PC-9 (cell line): ENCODE measurements at regions not wholly inside any gene's neighbourhood (a gene's known extent, or its start where the extent isn't known, plus 50 kb on each side); places are given as distances from the start of the nearest gene placed in this dataset.

ENCODE experiments used
- EZH2 ChIP-seq: fragments of 200-600 bp; sonication (generic); IDR thresholded peaks from 2 replicates; pipeline ENCODE4 v1.8.0; 2017; ENCODE audit warnings: antibody characterized with exemption, low read depth
- TF ChIP-seq, protein P1 (sequence below): fragments of 200-600 bp; sonication (generic); conservative IDR thresholded peaks from 2 replicates; pipeline ENCODE4 v1.6.1; 2017; ENCODE audit warnings: mixed run types, antibody characterized with exemption, mild to moderate bottlenecking, moderate library complexity

DNA sequence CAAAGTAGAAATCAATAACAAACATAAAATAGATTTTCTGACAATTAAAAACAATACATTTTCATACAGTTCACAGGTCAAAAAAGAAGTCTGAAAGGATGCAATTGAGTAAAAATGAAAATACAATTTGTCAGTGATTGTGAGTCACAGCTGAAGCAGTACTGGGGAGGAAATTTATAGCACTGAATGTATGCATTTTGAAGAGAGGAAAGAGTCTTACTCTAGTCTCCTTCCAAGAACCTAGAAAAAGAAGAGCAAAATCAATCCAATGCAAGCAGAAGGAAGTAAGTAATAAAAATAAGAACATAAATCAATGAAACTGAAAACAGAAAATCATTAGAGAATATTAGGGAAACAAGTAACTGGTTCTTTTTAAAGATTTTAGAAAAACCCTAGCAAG lies 507.2 kb upstream of the IGFBP3 start:
- TF ChIP-seq, protein P1, sequence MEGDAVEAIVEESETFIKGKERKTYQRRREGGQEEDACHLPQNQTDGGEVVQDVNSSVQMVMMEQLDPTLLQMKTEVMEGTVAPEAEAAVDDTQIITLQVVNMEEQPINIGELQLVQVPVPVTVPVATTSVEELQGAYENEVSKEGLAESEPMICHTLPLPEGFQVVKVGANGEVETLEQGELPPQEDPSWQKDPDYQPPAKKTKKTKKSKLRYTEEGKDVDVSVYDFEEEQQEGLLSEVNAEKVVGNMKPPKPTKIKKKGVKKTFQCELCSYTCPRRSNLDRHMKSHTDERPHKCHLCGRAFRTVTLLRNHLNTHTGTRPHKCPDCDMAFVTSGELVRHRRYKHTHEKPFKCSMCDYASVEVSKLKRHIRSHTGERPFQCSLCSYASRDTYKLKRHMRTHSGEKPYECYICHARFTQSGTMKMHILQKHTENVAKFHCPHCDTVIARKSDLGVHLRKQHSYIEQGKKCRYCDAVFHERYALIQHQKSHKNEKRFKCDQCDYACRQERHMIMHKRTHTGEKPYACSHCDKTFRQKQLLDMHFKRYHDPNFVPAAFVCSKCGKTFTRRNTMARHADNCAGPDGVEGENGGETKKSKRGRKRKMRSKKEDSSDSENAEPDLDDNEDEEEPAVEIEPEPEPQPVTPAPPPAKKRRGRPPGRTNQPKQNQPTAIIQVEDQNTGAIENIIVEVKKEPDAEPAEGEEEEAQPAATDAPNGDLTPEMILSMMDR: no peak
- no peak for TF ChIP-seq EZH2
